ENCODE measurements at regions not wholly inside any gene's neighbourhood (a gene's known extent, or its start where the extent isn't known, plus 50 kb on each side); places are given as distances from the start of the nearest gene placed in this dataset.

- no peaks in the 10 kb centered on the region for H3K4me1 Mint-ChIP-seq (ENCODE audit: low read depth)
- no peaks in the 10 kb centered on the region for H3K9me3 Mint-ChIP-seq
- no peak overlapping the region for H3K4me3 Mint-ChIP-seq
- no peaks in the 10 kb centered on the region for H3K36me3 Mint-ChIP-seq (ENCODE audit: low read depth)
- no peak overlapping the region for H3K27ac Mint-ChIP-seq
- H3K27me3 Mint-ChIP-seq, result peaks cover 5% of the 10 kb centered on the region
Measured at GRCh38 chr3:105162448-105162847, 204.3 kb upstream of the ALCAM start.

GRCh38 chr3:105166893-105167292 lies 199.8 kb upstream of the ALCAM start:
- no peaks in the 10 kb centered on the region for H3K27me3 Mint-ChIP-seq
- H3K36me3 Mint-ChIP-seq (ENCODE audit: low read depth), result no peaks in the 10 kb centered on the region
- H3K9me3 Mint-ChIP-seq, result no peaks in the 10 kb centered on the region
- no peaks in the 10 kb centered on the region for H3K4me1 Mint-ChIP-seq (ENCODE audit: low read depth)
- no peak overlapping the region for H3K4me3 Mint-ChIP-seq
- H3K27ac Mint-ChIP-seq, result no peak overlapping the region

- H3K4me3 Mint-ChIP-seq, result no peak overlapping the region
- H3K27me3 Mint-ChIP-seq, result no peaks in the 10 kb centered on the region
- no peaks in the 10 kb centered on the region for H3K4me1 Mint-ChIP-seq (ENCODE audit: low read depth)
- H3K36me3 Mint-ChIP-seq (ENCODE audit: low read depth), result no peaks in the 10 kb centered on the region
- no peaks in the 10 kb centered on the region for H3K9me3 Mint-ChIP-seq
- no peak overlapping the region for H3K27ac Mint-ChIP-seq
Measured at GRCh38 chr3:105170423-105170822, 196.3 kb upstream of the ALCAM start.

- no peaks in the 10 kb centered on the region for H3K27me3 Mint-ChIP-seq
- no peaks in the 10 kb centered on the region for H3K9me3 Mint-ChIP-seq
- no peaks in the 10 kb centered on the region for H3K4me1 Mint-ChIP-seq (ENCODE audit: low read depth)
- no peak overlapping the region for H3K27ac Mint-ChIP-seq
- H3K4me3 Mint-ChIP-seq, result no peak overlapping the region
- H3K36me3 Mint-ChIP-seq (ENCODE audit: low read depth), result no peaks in the 10 kb centered on the region
Measured at GRCh38 chr3:105174017-105174615, 192.6 kb upstream of the ALCAM start.

- Mint-ChIP-seq H3K4me1 (ENCODE audit: low read depth) (no peaks in the 10 kb centered on the region), H3K4me3 (no peak overlapping the region), H3K27me3 (no peaks in the 10 kb centered on the region), H3K36me3 (ENCODE audit: low read depth) (no peaks in the 10 kb centered on the region), H3K9me3 (no peaks in the 10 kb centered on the region), H3K27ac (no peak overlapping the region)
Measured at GRCh38 chr3:105177576-105177975, 189.1 kb upstream of the ALCAM start.

- Mint-ChIP-seq H3K4me3 (no peak overlapping the region), H3K9me3 (no peaks in the 10 kb centered on the region), H3K4me1 (ENCODE audit: low read depth) (no peaks in the 10 kb centered on the region), H3K27ac (no peak overlapping the region), H3K27me3 (no peaks in the 10 kb centered on the region), H3K36me3 (ENCODE audit: low read depth) (no peaks in the 10 kb centered on the region)
Measured at GRCh38 chr3:105187344-105187743, 179.4 kb upstream of the ALCAM start.

GRCh38 chr3:105195260-105195659 lies 171.4 kb upstream of the ALCAM start:
- H3K36me3 Mint-ChIP-seq (ENCODE audit: low read depth), result no peaks in the 10 kb centered on the region
- no peaks in the 10 kb centered on the region for H3K4me1 Mint-ChIP-seq (ENCODE audit: low read depth)
- H3K27ac Mint-ChIP-seq, result no peak overlapping the region
- no peaks in the 10 kb centered on the region for H3K27me3 Mint-ChIP-seq
- no peaks in the 10 kb centered on the region for H3K9me3 Mint-ChIP-seq
- H3K4me3 Mint-ChIP-seq, result no peak overlapping the region

GRCh38 chr3:105197863-105198262 lies 168.8 kb upstream of the ALCAM start:
- H3K9me3 Mint-ChIP-seq, result no peaks in the 10 kb centered on the region
- H3K4me1 Mint-ChIP-seq (ENCODE audit: low read depth), result no peaks in the 10 kb centered on the region
- H3K36me3 Mint-ChIP-seq (ENCODE audit: low read depth), result no peaks in the 10 kb centered on the region
- no peak overlapping the region for H3K4me3 Mint-ChIP-seq
- H3K27ac Mint-ChIP-seq, result no peak overlapping the region
- no peaks in the 10 kb centered on the region for H3K27me3 Mint-ChIP-seq

- Mint-ChIP-seq H3K36me3 (ENCODE audit: low read depth) (no peaks in the 10 kb centered on the region), H3K4me3 (no peak overlapping the region), H3K27ac (no peak overlapping the region), H3K27me3 (no peaks in the 10 kb centered on the region), H3K9me3 (no peaks in the 10 kb centered on the region), H3K4me1 (ENCODE audit: low read depth) (no peaks in the 10 kb centered on the region)
Measured at GRCh38 chr3:105199217-105199616, 167.5 kb upstream of the ALCAM start.

- no peaks in the 10 kb centered on the region for H3K36me3 Mint-ChIP-seq (ENCODE audit: low read depth)
- H3K4me1 Mint-ChIP-seq (ENCODE audit: low read depth), result no peaks in the 10 kb centered on the region
- H3K27ac Mint-ChIP-seq, result no peak overlapping the region
- H3K27me3 Mint-ChIP-seq, result no peaks in the 10 kb centered on the region
- H3K4me3 Mint-ChIP-seq, result no peak overlapping the region
- no peaks in the 10 kb centered on the region for H3K9me3 Mint-ChIP-seq
Measured at GRCh38 chr3:105210141-105210540, 156.6 kb upstream of the ALCAM start.

- Mint-ChIP-seq H3K27me3 (no peaks in the 10 kb centered on the region), H3K9me3 (no peaks in the 10 kb centered on the region), H3K36me3 (ENCODE audit: low read depth) (no peaks in the 10 kb centered on the region), H3K4me1 (ENCODE audit: low read depth) (no peaks in the 10 kb centered on the region), H3K27ac (no peak overlapping the region), H3K4me3 (no peak overlapping the region)
Measured at GRCh38 chr3:105214590-105214989, 152.1 kb upstream of the ALCAM start.

- H3K27me3 Mint-ChIP-seq, result no peaks in the 10 kb centered on the region
- no peak overlapping the region for H3K4me3 Mint-ChIP-seq
- no peaks in the 10 kb centered on the region for H3K36me3 Mint-ChIP-seq (ENCODE audit: low read depth)
- no peaks in the 10 kb centered on the region for H3K4me1 Mint-ChIP-seq (ENCODE audit: low read depth)
- H3K27ac Mint-ChIP-seq, result no peak overlapping the region
- no peaks in the 10 kb centered on the region for H3K9me3 Mint-ChIP-seq
Measured at GRCh38 chr3:105222568-105223093, 144.1 kb upstream of the ALCAM start.

GRCh38 chr3:105223815-105224214 lies 142.9 kb upstream of the ALCAM start:
- Mint-ChIP-seq H3K9me3 (no peaks in the 10 kb centered on the region), H3K4me3 (no peak overlapping the region), H3K27ac (no peak overlapping the region), H3K4me1 (ENCODE audit: low read depth) (no peaks in the 10 kb centered on the region), H3K27me3 (no peaks in the 10 kb centered on the region), H3K36me3 (ENCODE audit: low read depth) (no peaks in the 10 kb centered on the region)

- no peaks in the 10 kb centered on the region for H3K36me3 Mint-ChIP-seq (ENCODE audit: low read depth)
- H3K4me3 Mint-ChIP-seq, result no peak overlapping the region
- H3K9me3 Mint-ChIP-seq, result no peaks in the 10 kb centered on the region
- no peaks in the 10 kb centered on the region for H3K4me1 Mint-ChIP-seq (ENCODE audit: low read depth)
- H3K27ac Mint-ChIP-seq, result no peak overlapping the region
- H3K27me3 Mint-ChIP-seq, result no peaks in the 10 kb centered on the region
Measured at GRCh38 chr3:105228696-105229095, 138.0 kb upstream of the ALCAM start.

- H3K27ac Mint-ChIP-seq, result no peak overlapping the region
- no peaks in the 10 kb centered on the region for H3K36me3 Mint-ChIP-seq (ENCODE audit: low read depth)
- H3K4me3 Mint-ChIP-seq, result no peak overlapping the region
- no peaks in the 10 kb centered on the region for H3K9me3 Mint-ChIP-seq
- peaks cover 4% of the 10 kb centered on the region for H3K27me3 Mint-ChIP-seq
- no peaks in the 10 kb centered on the region for H3K4me1 Mint-ChIP-seq (ENCODE audit: low read depth)
Measured at GRCh38 chr3:105232553-105232952, 134.2 kb upstream of the ALCAM start.

- Mint-ChIP-seq H3K36me3 (ENCODE audit: low read depth) (no peaks in the 10 kb centered on the region), H3K27me3 (peaks cover 4% of the 10 kb centered on the region), H3K4me3 (no peak overlapping the region), H3K4me1 (ENCODE audit: low read depth) (no peaks in the 10 kb centered on the region), H3K9me3 (no peaks in the 10 kb centered on the region), H3K27ac (no peak overlapping the region)
Measured at GRCh38 chr3:105233010-105233409, 133.7 kb upstream of the ALCAM start.

Measured in stimulated activated naive CD8-positive, alpha-beta T cell treated with anti-CD3 and anti-CD28 coated beads, Interleukin-15, Interleukin-2, amounts not matched to agents 100 ng/mL and 50 ng/mL, for 24 hours (primary cell).